D341Med (cell line): ENCODE measurements at regions not wholly inside any gene's neighbourhood (a gene's known extent, or its start where the extent isn't known, plus 50 kb on each side); places are given as distances from the start of the nearest gene placed in this dataset.

ENCODE experiments used
- DNase-seq: peaks from one replicate; pipeline ENCODE4 v3.0.0; 2012; ENCODE audit warnings: low spot score

- DNase-seq = no peak
Observed at GRCh38 chrX:3780564-3780963, 67.1 kb upstream of the PRKX start.

GRCh38 chrX:3779546-3779945 lies 66.1 kb upstream of the PRKX start:
- DNase-seq = no peak

DNA sequence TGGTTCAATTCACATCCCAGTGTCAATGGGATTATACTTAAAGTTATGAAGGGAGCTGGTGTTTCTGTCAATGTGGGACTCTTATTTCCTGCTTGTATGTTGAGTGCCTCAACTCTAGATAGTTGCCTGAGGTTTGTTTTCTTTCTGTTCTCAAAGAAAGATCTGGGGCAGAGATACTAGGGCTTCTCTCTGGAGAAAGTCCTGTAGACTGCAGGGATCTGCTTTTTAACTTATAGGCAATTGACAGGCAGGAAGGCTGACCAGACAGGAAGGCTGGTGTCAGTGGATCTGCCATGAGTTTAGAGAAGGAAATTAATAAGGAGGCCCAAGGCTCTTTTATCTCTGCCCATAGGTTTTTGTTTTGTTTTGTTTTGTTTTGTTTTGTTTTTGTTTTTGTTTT lies 64.0 kb upstream of the PRKX start:
- DNase-seq = no peak

GRCh38 chrX:3771766-3772165 lies 58.3 kb upstream of the PRKX start:
- peak; percentile 33 for DNase-seq

GRCh38 chrX:3768881-3769280 lies 55.4 kb upstream of the PRKX start:
- DNase-seq = no peak
